Activated CD4-positive, alpha-beta T cell treated with anti-CD3 and anti-CD28 coated beads for 36 hours (primary cell): ENCODE measurements at regions not wholly inside any gene's neighbourhood (a gene's known extent, or its start where the extent isn't known, plus 50 kb on each side); places are given as distances from the start of the nearest gene placed in this dataset.

ENCODE experiments used
- ATAC-seq: fragments of 200-7000 bp; cut with Tn5 transposase; one replicate; pipeline ENCODE4 v1.10.0; 2021; ENCODE audit warnings: mild to moderate bottlenecking, moderate library complexity
- CTCF ChIA-PET: fragments of 350-600 bp; sonication (Branson Sonifier 250); formaldehyde crosslinking; loops from one replicate; lab custom pipeline; 2021; ENCODE audit warnings: antibody characterized with exemption; lab: Charles Lee
- POLR2A ChIA-PET: fragments of 350-600 bp; sonication (Branson Sonifier 250); formaldehyde crosslinking; loops from one replicate; lab custom pipeline; 2021; ENCODE audit warnings: antibody characterized with exemption, inconsistent platforms; lab: Charles Lee
- DNase-seq: peaks from one replicate; pipeline ENCODE4 v3.0.0-alpha.2; 2020
- H3K27ac Mint-ChIP-seq: one replicate; pipeline ENCODE4 v1.8.0; 2021; ENCODE audit warnings: mixed read lengths
- H3K27me3 Mint-ChIP-seq: one replicate; pipeline ENCODE4 v1.8.0; 2021; ENCODE audit warnings: mixed read lengths
- H3K36me3 Mint-ChIP-seq: one replicate; pipeline ENCODE4 v1.8.0; 2021; ENCODE audit warnings: low read depth, mixed read lengths
- H3K4me1 Mint-ChIP-seq: one replicate; pipeline ENCODE4 v1.8.0; 2021; ENCODE audit warnings: mixed read lengths
- H3K4me3 Mint-ChIP-seq: one replicate; pipeline ENCODE4 v1.8.0; 2021; ENCODE audit warnings: mild to moderate bottlenecking, moderate library complexity, mixed read lengths
- H3K9me3 Mint-ChIP-seq: one replicate; pipeline ENCODE4 v1.8.0; 2021; ENCODE audit warnings: low read depth, mixed read lengths
- intact Hi-C, 2 experiments: fragments of 100-400 bp; cut with DNase I in 1 of 2; cut with micrococcal nuclease in 1 of 2; formaldehyde crosslinking; loops; one replicate each; pipeline versions ENCODE4 v1.14.2 to v1.15.1; 2022 to 2024; cut with DNase I, micrococcal nuclease

DNA sequence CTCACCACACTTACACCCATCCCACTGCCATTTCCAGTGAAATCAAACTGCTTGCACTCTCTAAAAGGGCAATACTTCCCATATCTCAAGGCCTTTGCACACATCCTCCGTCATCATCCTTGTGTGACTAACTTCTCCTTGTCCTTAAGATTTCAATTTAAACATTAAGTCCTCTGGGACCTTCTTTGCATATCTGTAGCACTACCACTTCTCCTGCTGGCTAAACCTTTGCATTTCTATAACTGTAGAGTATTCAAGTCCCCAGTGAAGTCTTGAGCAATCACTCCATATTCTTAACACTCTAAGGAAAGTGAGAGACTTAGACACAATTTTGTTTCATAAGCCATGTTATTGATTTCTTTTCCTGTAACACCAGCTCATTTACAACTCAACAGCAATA is 136.8 kb upstream of the EPHA4 start:
- no peak overlapping the region for H3K27ac Mint-ChIP-seq
- no peaks in the 10 kb centered on the region for H3K9me3 Mint-ChIP-seq
- no peaks in the 10 kb centered on the region for H3K4me1 Mint-ChIP-seq
- no peak for DNase-seq
- no peaks in the 10 kb centered on the region for H3K36me3 Mint-ChIP-seq
- no peak for ATAC-seq
- ChIA-PET POLR2A (no interaction called here), CTCF (no interaction called here)
- H3K27me3 Mint-ChIP-seq, result peaks cover 4% of the 10 kb centered on the region
- intact Hi-C loops, result no loop called here
- H3K4me3 Mint-ChIP-seq, result no peak overlapping the region

- DNase-seq, result no peak
- no peaks in the 10 kb centered on the region for H3K9me3 Mint-ChIP-seq
- no peaks in the 10 kb centered on the region for H3K27me3 Mint-ChIP-seq
- intact Hi-C loops, result no loop called here
- CTCF ChIA-PET, result no interaction called here
- POLR2A ChIA-PET, result no interaction called here
- H3K4me3 Mint-ChIP-seq, result no peak overlapping the region
- no peak for ATAC-seq
- no peak overlapping the region for H3K27ac Mint-ChIP-seq
- H3K36me3 Mint-ChIP-seq, result no peaks in the 10 kb centered on the region
- no peaks in the 10 kb centered on the region for H3K4me1 Mint-ChIP-seq
These were observed 133.2 kb upstream of the EPHA4 start for GRCh38 chr2:221705185-221705877.

DNA sequence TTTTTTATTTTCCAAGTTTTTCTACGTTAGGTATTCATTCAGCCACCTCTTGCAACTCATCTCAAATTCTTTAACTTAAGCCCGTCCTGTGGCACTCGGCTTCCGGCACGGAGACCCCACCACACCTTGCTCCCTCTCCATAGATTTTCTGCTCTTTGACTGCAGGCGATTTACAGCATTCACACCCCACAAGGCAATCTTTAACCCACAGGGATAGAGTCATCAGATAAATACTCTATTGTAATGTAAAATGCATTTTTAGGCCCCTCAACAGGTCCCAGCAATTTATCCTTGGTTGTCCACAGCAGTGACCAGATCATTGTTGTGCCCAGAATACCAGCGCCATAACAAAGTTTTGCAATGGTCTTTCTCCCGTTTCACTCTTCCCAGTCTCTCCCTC is 132.3 kb upstream of the EPHA4 start:
- no peak for DNase-seq
- ChIA-PET POLR2A (no interaction called here), CTCF (no interaction called here)
- H3K9me3 Mint-ChIP-seq, result no peaks in the 10 kb centered on the region
- H3K36me3 Mint-ChIP-seq, result no peaks in the 10 kb centered on the region
- intact Hi-C loops, result no loop called here
- no peaks in the 10 kb centered on the region for H3K4me1 Mint-ChIP-seq
- H3K27me3 Mint-ChIP-seq, result no peaks in the 10 kb centered on the region
- no peak overlapping the region for H3K27ac Mint-ChIP-seq
- H3K4me3 Mint-ChIP-seq, result no peak overlapping the region
- no peak for ATAC-seq

- Mint-ChIP-seq H3K4me3 (no peak overlapping the region), H3K36me3 (no peaks in the 10 kb centered on the region), H3K4me1 (no peaks in the 10 kb centered on the region), H3K27ac (no peak overlapping the region), H3K9me3 (no peaks in the 10 kb centered on the region), H3K27me3 (peaks cover 3% of the 10 kb centered on the region)
- ChIA-PET CTCF (no interaction called here), POLR2A (no interaction called here)
- DNase-seq, result no peak
- intact Hi-C loops, result no loop called here
- no peak for ATAC-seq
These were observed 121.3 kb upstream of the EPHA4 start for GRCh38 chr2:221693365-221693764.

GRCh38 chr2:221691571-221691970 is 119.5 kb upstream of the EPHA4 start:
- H3K36me3 Mint-ChIP-seq, result no peaks in the 10 kb centered on the region
- H3K4me1 Mint-ChIP-seq, result no peaks in the 10 kb centered on the region
- no peak overlapping the region for H3K27ac Mint-ChIP-seq
- H3K9me3 Mint-ChIP-seq, result no peaks in the 10 kb centered on the region
- ATAC-seq, result no peak
- POLR2A ChIA-PET, result no interaction called here
- H3K4me3 Mint-ChIP-seq, result no peak overlapping the region
- intact Hi-C loops, result no loop called here
- DNase-seq, result no peak
- H3K27me3 Mint-ChIP-seq, result peaks cover 3% of the 10 kb centered on the region
- CTCF ChIA-PET, result no interaction called here

- intact Hi-C loops, result no loop called here
- no peaks in the 10 kb centered on the region for H3K9me3 Mint-ChIP-seq
- no peaks in the 10 kb centered on the region for H3K36me3 Mint-ChIP-seq
- no peak for ATAC-seq
- no peak overlapping the region for H3K27ac Mint-ChIP-seq
- ChIA-PET CTCF (interaction anchor here (0.6 kb wide), 1 partner anchor 18 kb away, joined by 3 read pairs; no protein-coding TSS in a partner anchor), POLR2A (no interaction called here)
- no peak for DNase-seq
- no peak overlapping the region for H3K4me3 Mint-ChIP-seq
- no peaks in the 10 kb centered on the region for H3K4me1 Mint-ChIP-seq
- peaks cover 5% of the 10 kb centered on the region for H3K27me3 Mint-ChIP-seq
These were observed 117.0 kb upstream of the EPHA4 start for GRCh38 chr2:221689140-221689539.

- H3K27me3 Mint-ChIP-seq, result peaks cover 9% of the 10 kb centered on the region
- no peaks in the 10 kb centered on the region for H3K4me1 Mint-ChIP-seq
- H3K9me3 Mint-ChIP-seq, result no peaks in the 10 kb centered on the region
- no peaks in the 10 kb centered on the region for H3K36me3 Mint-ChIP-seq
- H3K4me3 Mint-ChIP-seq, result no peak overlapping the region
- ATAC-seq (no peak), DNase-seq (no peak)
- POLR2A ChIA-PET, result no interaction called here
- CTCF ChIA-PET, result no interaction called here
- intact Hi-C loops, result no loop called here
- no peak overlapping the region for H3K27ac Mint-ChIP-seq
These were observed 108.4 kb upstream of the EPHA4 start for GRCh38 chr2:221680548-221680947.

- Mint-ChIP-seq H3K4me3 (no peak overlapping the region), H3K9me3 (no peaks in the 10 kb centered on the region), H3K27me3 (peaks cover 4% of the 10 kb centered on the region), H3K27ac (no peak overlapping the region), H3K4me1 (no peaks in the 10 kb centered on the region), H3K36me3 (no peaks in the 10 kb centered on the region)
- CTCF ChIA-PET, result interaction anchor here (0.6 to 1.2 kb wide), 2 partner anchors 10 to 11 kb away, joined by 3 read pairs; no protein-coding TSS in a partner anchor
- DNase-seq (no peak), ATAC-seq (no peak)
- intact Hi-C loops, result no loop called here
- POLR2A ChIA-PET, result no interaction called here
These were observed 105.6 kb upstream of the EPHA4 start for GRCh38 chr2:221677688-221678087.

DNA sequence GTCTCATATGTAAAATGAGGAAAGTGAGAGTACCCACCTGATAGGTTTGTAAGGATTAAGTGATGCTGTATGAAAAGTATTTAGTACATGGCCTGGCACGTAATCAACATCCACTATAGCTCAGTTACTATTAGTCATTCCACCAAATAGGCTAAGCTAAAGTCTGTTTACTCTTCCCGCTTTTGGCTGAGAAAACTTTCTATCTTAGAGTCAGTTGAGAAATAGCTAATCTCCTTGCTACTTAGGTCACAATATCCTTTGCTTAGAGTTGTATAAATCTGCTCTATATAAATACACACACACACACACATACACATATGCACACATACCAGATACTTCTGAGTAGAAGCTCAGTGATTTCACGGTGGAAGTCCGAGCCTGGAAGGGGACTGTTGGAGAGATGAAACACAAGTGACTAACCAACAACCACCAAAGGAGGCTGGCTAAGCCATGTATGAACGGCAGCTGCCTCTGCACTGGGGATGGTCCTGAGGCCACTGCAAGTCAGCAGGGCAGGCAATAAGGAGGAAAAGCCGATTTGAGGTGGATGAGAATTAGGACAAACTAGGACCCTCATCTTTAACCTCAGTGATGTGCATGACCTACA is 104.6 kb upstream of the EPHA4 start:
- H3K27ac Mint-ChIP-seq, result no peak overlapping the region
- DNase-seq (no peak), ATAC-seq (no peak)
- no peaks in the 10 kb centered on the region for H3K9me3 Mint-ChIP-seq
- peaks cover 4% of the 10 kb centered on the region for H3K27me3 Mint-ChIP-seq
- no peaks in the 10 kb centered on the region for H3K4me1 Mint-ChIP-seq
- no peak overlapping the region for H3K4me3 Mint-ChIP-seq
- H3K36me3 Mint-ChIP-seq, result no peaks in the 10 kb centered on the region
- intact Hi-C loops, result no loop called here
- CTCF ChIA-PET, result interaction anchor here (0.6 to 1.2 kb wide), 2 partner anchors 9 to 130 kb away, joined by 3 read pairs; no protein-coding TSS in a partner anchor
- POLR2A ChIA-PET, result no interaction called here

GRCh38 chr2:221675201-221675908 is 103.3 kb upstream of the EPHA4 start:
- Mint-ChIP-seq H3K36me3 (no peaks in the 10 kb centered on the region), H3K27me3 (peaks cover 4% of the 10 kb centered on the region), H3K27ac (no peak overlapping the region), H3K4me3 (no peak overlapping the region), H3K4me1 (no peaks in the 10 kb centered on the region), H3K9me3 (no peaks in the 10 kb centered on the region)
- intact Hi-C loops, result no loop called here
- ATAC-seq, result no peak
- ChIA-PET POLR2A (no interaction called here), CTCF (no interaction called here)
- DNase-seq, result no peak

- Mint-ChIP-seq H3K36me3 (no peaks in the 10 kb centered on the region), H3K27ac (no peak overlapping the region), H3K4me1 (no peaks in the 10 kb centered on the region), H3K27me3 (peaks cover 4% of the 10 kb centered on the region), H3K9me3 (no peaks in the 10 kb centered on the region), H3K4me3 (no peak overlapping the region)
- ChIA-PET POLR2A (no interaction called here), CTCF (no interaction called here)
- intact Hi-C loops, result no loop called here
- ATAC-seq (no peak), DNase-seq (no peak)
These were observed 102.3 kb upstream of the EPHA4 start for GRCh38 chr2:221674446-221674845.

- ATAC-seq (no peak), DNase-seq (no peak)
- Mint-ChIP-seq H3K36me3 (no peaks in the 10 kb centered on the region), H3K27ac (no peak overlapping the region), H3K4me3 (no peak overlapping the region), H3K9me3 (no peaks in the 10 kb centered on the region), H3K27me3 (peaks cover 6% of the 10 kb centered on the region), H3K4me1 (no peaks in the 10 kb centered on the region)
- CTCF ChIA-PET, result no interaction called here
- intact Hi-C loops, result no loop called here
- POLR2A ChIA-PET, result no interaction called here
These were observed 101.1 kb upstream of the EPHA4 start for GRCh38 chr2:221673248-221673647.
